NCI-H460 (cell line): ENCODE measurements at regions not wholly inside any gene's neighbourhood (a gene's known extent, or its start where the extent isn't known, plus 50 kb on each side); places are given as distances from the start of the nearest gene placed in this dataset.
"Not testable (repeated sequence)": the region's sequence is repeated elsewhere in the genome, so short reads cannot be mapped to it uniquely, and the experiment has no call there.

Source experiments
- DNase-seq: peaks from one replicate; pipeline ENCODE4 v3.0.0-alpha.2; 2016; ENCODE audit warnings: low read depth; ENCODE audit errors: extremely low read depth

DNA sequence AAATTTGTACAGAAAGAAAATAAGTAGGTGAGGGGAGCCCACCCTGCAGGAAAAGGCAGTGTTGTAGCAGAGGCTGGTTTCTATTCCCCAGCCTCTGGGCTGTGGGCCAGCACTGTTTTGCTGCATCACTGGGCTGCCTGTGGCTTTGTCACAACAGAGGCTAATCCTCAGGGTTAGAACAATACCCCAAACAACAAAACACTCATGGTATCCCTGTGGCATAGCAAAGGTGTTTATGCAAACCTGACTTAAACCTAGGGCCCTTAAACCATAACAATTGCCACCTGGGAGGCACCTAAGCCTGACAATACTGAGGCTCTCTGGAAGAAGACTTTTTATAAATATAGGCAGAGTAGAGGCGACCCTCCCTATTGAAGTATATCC, 314.7 kb downstream of the OLFM4 start:
- no peak for DNase-seq

DNA sequence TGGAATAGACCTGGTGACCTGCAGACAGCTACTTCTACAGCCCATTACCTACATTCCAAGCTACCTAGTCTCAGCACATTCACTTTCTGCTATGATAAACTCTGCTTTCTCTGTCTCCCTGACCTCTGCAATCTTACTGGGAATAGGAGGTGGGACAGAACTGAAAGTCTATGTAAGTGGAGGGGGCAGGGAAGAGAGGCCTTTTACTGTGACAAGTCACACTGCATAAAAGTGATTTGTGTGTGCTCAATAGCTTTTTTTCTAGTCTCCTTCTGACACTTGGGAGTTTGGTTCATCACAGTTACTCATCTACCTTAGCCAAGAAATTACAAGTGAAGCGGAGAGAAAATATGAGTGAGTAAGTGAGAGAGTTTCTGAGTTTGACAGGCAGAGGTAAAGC, 322.4 kb downstream of the OLFM4 start:
- DNase-seq, result no peak

DNA sequence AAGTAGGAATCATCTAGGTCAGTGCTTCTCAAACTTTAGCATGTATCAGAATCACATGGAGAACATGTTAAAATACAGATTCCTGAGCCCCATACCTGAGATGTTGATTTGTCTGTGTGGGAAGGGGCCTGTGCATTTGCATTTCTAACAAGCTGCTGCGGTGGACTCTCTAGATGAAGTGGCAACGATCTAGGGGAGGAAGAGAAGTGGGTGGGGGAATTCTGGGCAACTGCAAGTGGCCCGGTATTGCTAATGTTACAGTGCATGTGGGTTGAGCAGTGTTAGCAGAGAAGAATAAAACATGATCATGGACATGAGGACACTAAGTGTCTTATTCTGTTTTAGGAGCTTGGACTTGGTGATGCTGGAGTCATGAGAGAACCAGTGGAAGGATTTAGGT, 329.0 kb downstream of the OLFM4 start:
- no peak for DNase-seq

- DNase-seq, result no peak
Measured at GRCh38 chr13:53368948-53369347, 340.3 kb downstream of the OLFM4 start.

DNA sequence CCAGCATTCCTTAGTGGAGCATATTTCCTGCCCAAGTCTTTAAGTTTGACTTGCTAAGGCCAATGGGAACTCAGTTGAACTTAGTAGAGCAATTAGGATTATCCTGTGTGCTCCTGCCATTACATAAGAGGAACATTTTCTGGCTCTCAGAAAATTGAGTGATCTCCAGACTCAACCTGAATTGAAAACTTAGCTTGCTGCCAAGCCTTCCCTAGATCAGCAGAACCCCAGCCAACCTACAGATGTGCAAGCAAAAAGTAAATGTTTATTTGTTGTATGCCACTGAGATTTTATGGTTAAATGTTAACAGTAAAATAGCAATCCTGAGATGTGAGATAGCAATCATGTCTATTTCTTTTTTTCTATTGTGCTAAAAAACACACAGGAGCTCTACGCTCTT, 350.9 kb downstream of the OLFM4 start:
- no peak for DNase-seq

DNA sequence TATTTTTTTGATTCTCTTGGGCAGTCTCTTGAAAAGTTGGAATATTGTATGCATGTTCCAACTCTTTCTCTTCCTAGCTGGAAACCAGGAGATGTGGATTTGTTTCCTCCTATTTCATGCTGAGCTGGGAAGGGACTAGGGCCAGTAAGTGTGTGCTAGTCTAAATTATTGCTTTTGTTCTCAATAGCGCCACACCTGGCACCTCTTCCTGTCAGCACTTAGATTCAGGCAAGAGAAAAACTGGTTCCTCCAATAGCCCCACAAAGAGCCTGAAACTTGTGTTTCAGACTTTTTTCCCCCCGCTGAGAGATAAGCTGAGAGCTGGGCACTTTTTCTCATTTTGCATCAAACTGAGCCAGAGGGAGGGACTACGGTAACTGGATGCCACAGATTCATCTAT, 353.4 kb downstream of the OLFM4 start:
- no peak for DNase-seq

- no peak for DNase-seq
Measured at GRCh38 chr13:53398051-53398450, 369.4 kb downstream of the OLFM4 start.

DNA sequence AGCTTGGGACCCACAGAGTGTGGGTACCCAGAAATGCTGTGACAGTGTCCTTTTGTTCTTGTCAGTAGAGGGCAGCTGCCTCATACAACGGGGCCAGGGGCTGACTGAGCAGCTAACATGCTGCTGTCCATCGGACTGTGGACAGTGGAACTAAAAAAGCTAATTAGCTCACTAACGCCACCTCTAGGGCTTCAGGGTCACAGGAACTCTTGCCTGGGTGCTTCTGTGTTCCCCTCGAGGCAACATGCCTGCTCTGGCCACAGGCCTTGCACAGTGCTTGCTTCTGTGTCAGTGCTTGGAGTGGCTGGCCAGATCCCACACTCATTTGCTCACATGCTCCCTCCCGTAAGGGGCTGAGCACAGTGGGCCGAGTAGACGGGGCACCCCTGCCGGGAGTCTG, 377.0 kb downstream of the OLFM4 start:
- no peak for DNase-seq

GRCh38 chr13:53408306-53408705, 379.7 kb downstream of the OLFM4 start:
- no peak for DNase-seq

- DNase-seq, result no peak
Measured at GRCh38 chr13:53408847-53409568, 380.4 kb downstream of the OLFM4 start.

- DNase-seq, result no peak
Measured at GRCh38 chr13:53411463-53411862, 382.9 kb downstream of the OLFM4 start.

GRCh38 chr13:53415135-53415534, 386.5 kb downstream of the OLFM4 start:
- no peak for DNase-seq

- DNase-seq, result no peak
Measured at GRCh38 chr13:53417601-53418000, 389.0 kb downstream of the OLFM4 start.

- no peak for DNase-seq
Measured at GRCh38 chr13:53422415-53422814, 393.8 kb downstream of the OLFM4 start.

DNA sequence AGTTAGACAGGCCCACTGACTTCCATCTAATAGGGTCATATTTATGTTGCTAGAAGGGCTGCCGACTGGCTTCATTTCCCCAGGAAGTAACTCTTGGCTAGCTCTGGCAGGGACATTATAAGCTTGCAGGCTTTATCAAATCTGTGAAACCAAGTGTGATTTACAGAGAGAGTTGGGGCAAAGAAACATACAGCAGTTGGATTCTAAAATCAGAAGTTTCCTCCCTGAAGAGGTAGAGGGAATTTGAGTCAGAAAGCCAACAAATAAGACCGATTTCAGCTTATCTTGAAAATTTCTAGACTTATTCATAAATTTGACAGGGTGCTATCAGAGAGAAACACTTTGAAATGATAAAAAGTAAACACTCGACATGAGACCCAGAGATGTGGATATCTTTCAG, 407.8 kb downstream of the OLFM4 start:
- no peak for DNase-seq

GRCh38 chr13:53439439-53440225, 411.0 kb downstream of the OLFM4 start:
- no peak for DNase-seq

DNA sequence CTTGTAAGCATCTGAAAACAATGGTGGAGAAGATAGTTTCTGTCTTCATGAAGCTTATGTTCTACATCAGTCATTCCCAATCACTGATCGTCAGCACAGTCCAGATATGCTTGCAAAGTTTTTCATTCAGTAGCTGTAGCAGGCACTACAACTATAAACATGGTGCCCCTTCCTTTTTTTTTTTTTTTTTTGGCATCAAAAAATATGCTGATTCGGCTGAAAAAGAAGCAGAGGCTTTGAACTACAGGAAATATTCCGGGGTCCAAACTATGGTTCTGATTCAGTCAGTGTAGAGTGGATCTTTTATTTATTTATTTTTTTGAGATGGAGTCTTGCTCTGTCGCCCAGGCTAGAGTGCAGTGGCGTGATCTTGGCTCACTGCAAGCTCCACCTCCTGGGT, 414.4 kb downstream of the OLFM4 start:
- no peak for DNase-seq

DNA sequence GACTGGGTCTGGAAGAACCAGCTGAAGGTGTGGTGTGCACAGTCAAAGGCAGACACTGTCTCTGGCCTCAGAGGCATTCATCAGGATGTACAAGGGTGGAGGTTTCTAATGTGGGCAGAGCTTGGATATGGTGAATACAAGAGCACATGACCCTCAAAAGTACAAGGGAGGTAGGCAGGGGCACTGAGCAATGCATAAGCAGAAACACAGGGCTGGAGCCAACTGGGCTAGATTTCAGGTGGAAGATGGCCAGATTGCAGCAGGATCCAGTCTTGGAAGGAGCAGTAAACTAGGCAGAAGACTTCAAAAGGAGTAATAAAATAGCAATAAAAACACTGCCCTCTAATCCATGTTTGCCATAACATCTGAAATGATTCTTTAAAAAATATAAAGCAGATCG, 417.1 kb downstream of the OLFM4 start:
- no peak for DNase-seq

DNA sequence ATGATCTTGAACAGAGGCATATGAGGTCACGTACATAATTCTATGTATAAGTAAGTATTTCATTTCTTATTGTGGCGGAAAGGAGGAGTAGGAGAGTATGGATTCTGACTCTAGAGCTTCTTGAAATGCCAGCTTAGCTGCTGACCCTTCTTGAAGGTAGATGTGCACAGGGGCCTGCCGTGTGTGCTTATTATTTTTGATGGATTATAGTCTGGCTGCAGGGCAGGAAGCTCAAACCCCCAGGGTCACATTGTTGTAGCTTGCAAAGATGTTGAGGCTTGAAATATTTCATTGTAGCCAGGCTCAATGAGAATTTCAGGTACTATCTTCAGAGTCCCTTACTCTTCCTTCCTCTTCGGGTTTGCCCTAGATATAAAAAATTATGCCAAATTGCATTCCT, 418.8 kb downstream of the OLFM4 start:
- no peak for DNase-seq

DNA sequence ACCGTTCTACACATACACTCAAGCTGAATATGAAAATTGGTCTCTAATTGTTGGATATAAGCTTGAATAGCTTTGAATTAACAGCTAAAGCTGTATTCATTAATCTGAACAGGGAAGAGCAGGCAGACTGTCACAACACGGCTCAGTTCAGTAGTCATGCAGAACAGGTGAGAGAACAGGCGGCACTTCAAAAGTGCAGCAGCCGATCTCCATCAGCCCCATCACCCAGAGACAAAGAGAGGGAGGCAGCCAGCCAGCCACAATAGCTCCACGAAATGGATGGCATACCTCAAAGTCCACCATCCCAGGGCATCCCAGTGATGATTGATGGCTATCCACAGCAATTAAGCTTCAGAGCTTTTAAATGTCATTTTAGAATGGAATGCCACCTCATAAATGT, 419.2 kb downstream of the OLFM4 start:
- DNase-seq, result no peak

GRCh38 chr13:53452263-53452808, 423.7 kb downstream of the OLFM4 start:
- not testable (repeated sequence) for DNase-seq

GRCh38 chr13:53460796-53461195, 432.2 kb downstream of the OLFM4 start:
- no peak for DNase-seq
